HG02885 (cell line): ENCODE measurements at regions not wholly inside any gene's neighbourhood (a gene's known extent, or its start where the extent isn't known, plus 50 kb on each side); places are given as distances from the start of the nearest gene placed in this dataset.

Experiments
- ATAC-seq: cut with Tn5 transposase; IDR thresholded peaks from one replicate; pipeline ENCODE4 v1.9.1; 2021; ENCODE audit warnings: mild to moderate bottlenecking; ENCODE audit not compliant: unreplicated experiment, poor library complexity

- ATAC-seq: no peak
Observed at GRCh38 chr15:67980171-67980570, 73.9 kb upstream of the PIAS1 start.

DNA sequence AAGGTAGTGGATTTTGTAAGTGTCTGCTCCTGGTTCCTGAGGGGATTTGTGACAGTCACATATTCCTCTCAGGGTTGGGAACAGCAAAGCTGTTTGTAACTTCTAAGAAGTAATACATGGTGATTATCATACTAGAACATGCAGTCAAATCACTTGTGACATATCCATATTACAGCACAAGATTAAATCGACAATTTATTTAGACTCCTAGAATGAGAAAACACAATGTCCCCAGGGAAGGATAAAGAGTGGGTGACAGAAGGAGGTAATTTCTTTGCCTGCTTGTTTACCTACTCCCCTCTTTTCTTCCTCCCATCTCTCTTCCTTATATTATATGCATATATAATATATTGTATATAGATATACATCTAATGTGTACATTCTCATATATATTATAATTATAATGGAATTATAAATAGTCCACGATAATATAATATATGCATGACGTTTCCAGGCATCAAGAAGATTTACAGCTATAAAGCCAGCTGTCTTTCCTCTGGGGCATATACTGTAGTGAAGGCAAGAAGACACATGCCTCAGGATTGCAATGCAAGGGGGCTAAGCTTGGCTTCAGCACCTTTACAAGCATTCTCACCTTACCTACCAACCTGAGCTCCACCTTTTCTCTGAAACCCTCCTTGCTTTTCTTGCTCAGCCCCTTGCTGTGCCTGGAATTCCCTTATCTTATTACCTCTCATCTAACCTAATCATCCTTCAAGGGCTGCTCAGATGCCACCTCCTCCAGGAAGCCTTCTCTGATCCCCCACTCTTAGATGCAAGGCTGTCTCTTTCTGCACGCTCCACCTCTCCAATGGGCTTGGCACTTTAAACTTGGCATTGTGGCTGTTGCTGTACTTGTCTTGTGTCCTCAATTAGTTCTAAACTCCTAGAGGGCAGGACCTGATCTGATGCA, 73.1 kb upstream of the PIAS1 start:
- no peak for ATAC-seq

DNA sequence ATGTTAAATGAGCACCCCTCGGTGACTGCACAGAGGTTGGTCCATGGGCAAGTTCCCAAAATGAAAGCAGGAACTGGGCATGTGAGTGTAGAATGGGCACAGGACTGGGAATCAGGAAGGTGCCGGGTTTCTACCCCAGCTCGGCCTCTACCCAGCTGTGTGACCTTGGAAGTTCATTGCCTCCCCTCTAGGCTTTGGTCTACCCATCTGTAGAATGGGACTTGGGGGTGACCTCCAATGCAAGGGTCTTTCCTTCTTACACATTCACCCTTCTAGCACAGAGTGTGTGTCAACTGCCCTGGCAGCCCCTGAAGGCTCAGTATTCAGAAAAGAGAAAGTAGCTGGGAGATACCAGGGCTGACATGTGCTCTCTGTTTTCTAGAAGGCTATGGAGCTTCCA, 72.3 kb upstream of the PIAS1 start:
- no peak for ATAC-seq

DNA sequence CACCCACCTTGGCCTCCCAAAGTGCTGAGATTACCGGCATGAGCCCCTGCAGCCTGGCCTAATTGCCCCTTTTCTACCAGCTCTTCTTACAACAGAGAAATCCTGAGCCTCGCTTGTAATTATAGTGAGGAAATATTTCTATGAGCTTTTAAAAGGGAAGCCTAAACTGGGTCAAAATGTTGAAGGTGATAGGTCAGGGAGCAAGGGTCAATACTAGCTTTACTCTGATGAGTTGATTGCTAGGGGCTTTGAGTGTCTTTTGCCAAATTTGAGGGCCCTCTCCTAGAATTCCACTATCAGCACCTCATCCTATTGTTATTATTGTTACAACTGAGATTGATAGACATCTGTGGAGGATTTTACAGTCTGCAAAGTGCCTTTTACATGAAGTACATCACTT, 62.4 kb upstream of the PIAS1 start:
- no peak for ATAC-seq

DNA sequence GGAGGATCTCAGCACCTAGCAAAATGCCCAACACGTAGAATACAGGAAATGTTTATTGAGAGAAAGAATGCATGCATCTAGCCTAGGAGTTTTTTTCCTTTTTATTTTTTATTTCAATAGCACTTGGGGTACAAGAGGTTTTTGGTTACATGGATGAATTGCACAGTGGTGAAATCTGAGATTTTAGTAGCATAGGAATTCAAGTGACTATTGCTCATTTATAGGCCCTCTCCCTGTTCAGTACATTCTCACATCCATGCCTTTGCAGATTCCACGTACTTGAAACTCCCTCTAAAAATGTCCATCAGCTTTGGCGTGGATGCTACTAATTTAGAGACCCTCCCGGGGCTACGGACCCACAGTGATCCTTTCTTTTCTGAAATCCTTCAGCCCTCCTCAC, 61.7 kb upstream of the PIAS1 start:
- ATAC-seq: no peak

GRCh38 chr15:67992834-67993233, 61.3 kb upstream of the PIAS1 start:
- no peak for ATAC-seq

DNA sequence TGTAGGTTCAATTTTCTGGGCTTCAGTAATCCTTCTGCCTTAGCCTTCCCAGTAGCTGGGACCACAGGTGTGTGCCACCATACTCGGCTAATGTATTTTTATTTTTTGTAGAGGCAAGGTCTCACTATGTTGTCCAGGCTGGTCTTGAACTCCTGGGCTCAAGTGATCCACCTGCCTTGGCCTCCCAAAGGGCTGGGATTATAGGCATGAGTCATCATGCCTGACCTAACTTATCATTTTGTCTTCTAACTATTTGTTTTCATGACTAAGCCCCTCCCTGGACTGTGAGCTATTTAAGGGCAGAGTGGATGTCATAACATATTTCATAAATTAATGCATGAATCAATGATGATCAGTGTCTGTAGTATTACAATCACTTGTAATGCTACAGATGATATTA, 56.1 kb upstream of the PIAS1 start:
- ATAC-seq: no peak

GRCh38 chr15:67998599-67999133, 55.4 kb upstream of the PIAS1 start:
- no peak for ATAC-seq

DNA sequence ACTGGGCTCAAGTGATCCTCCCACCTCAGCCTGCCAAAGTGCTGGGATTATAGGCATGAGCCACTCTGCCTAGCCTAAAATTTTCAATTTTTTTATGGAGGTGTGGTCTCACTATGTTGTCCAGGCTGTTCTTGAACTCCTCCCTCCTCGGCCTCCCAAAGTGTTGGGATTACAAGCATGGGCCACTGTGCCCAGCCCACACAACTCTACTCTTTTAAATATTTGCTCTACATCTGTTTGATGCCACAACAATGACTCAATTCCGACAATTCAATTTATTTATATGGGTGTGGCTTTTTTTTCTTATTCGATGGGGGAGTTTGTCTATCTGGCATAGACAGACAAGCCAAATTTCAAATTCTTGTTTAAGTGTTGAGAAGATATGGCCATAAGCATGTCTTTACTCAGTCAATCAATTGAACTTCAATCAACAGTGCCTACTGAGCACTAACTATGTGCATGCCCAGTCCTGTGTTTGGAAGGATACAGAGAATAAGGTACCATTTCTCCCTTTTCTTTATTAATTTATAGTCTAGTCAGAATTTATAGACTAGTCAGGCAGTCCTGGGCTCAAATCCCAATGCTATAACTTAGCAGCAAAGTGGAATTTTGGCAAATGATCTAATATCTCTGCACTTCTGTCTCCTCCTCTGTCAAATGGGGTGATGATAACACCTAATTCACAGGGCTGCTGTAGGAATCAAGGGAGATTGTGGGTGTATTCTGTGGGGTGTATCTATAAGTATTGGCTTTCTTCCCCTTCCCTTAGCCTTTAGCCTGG, 54.6 kb upstream of the PIAS1 start:
- no peak for ATAC-seq

- no peak for ATAC-seq
Observed at GRCh38 chr15:68000754-68001153, 53.4 kb upstream of the PIAS1 start.

GRCh38 chr15:68001811-68002210, 52.3 kb upstream of the PIAS1 start:
- ATAC-seq: no peak

DNA sequence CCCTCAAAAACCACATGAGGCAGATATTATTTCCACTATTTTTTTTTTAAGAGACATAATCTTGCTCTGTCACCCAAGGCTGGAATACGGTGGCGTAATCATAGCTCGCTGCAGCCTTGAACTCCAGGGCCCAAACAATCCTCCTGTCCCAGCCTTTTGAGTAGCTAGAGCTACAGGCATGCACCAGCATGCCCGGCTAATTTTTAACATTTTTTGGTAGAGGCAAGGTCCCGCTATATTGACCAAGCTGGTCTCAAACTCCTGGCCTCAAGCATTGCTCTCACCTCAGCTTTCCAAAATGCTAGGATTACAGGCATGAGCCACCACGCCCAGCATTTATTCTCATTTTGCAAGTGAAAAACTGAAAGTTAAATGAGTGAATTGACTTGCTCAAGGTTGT, 50.8 kb upstream of the PIAS1 start:
- no peak for ATAC-seq
